ENCODE measurements at regions not wholly inside any gene's neighbourhood (a gene's known extent, or its start where the extent isn't known, plus 50 kb on each side); places are given as distances from the start of the nearest gene placed in this dataset.

DNA sequence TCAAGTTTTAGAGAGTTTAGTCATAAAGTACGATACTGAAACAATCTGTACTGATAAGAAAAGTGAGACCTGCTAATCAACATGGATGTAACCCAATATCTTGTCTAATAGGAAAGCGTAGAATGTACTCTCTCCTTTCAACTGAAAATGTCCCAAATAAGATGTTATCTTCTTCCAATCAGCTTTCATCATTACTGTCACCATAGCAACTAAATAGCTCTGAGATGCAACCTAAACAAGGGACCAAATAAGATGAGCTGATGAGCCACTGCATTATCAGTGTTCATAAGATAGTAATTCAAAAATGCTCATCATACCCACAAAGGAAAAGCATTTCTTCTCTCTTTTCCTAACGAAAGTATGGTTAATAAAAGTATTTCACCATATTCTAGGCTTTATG, 1108.3 kb upstream of the MAP3K7 start:
- Histone ChIP-seq H3K18ac (ENCODE audit: insufficient read length, low read depth, low read length) (no peak overlapping the region), H3K27me3 (ENCODE audit: insufficient read depth, low read length) (no peaks in the 10 kb centered on the region), H3K9ac (ENCODE audit: extremely low read depth, insufficient read length, low read length) (no peak overlapping the region), H3K4me2 (ENCODE audit: insufficient read depth, insufficient read length, low read length) (no peak overlapping the region), H3K23me2 (ENCODE audit: insufficient read length, low read depth, low read length, poor library complexity, severe bottlenecking) (no peaks in the 10 kb centered on the region), H4K91ac (ENCODE audit: insufficient read length, low read depth, low read length) (no peak overlapping the region), H4K5ac (ENCODE audit: insufficient read length, low read depth, low read length) (no peak overlapping the region), H3K14ac (ENCODE audit: insufficient read depth, low read length) (no peak overlapping the region), H2BK5ac (ENCODE audit: insufficient read length, low read length) (no peak overlapping the region), H3K27ac (ENCODE audit: insufficient read length, low read depth, low read length) (no peak overlapping the region), H2BK15ac (ENCODE audit: low read depth, low read length) (no peak overlapping the region), H3K9me3 (ENCODE audit: control insufficient read depth, low read depth, low read length) (no peaks in the 10 kb centered on the region), H3K79me2 (ENCODE audit: insufficient read depth, low read length) (no peaks in the 10 kb centered on the region), H2BK12ac (ENCODE audit: insufficient read length, low read depth, low read length) (no peak overlapping the region), H2BK120ac (ENCODE audit: low read depth, low read length, poor library complexity, severe bottlenecking) (no peak overlapping the region), H3K4me1 (ENCODE audit: insufficient read depth, low read length) (no peaks in the 10 kb centered on the region), H4K8ac (replicated peaks; ENCODE audit: insufficient read length, low read depth, low read length) (no peak overlapping the region), H2AFZ (ENCODE audit: low read length) (no peak overlapping the region), H3K79me1 (ENCODE audit: insufficient read depth, low read depth, low read length, poor library complexity, severe bottlenecking) (no peaks in the 10 kb centered on the region), H4K20me1 (ENCODE audit: control insufficient read depth, insufficient read depth, insufficient read length) (no peaks in the 10 kb centered on the region), H3K56ac (ENCODE audit: insufficient read length, low read depth, low read length) (no peak overlapping the region), H2AK5ac (ENCODE audit: insufficient read length, low read length) (no peak overlapping the region), H2BK20ac (ENCODE audit: low read depth, low read length, poor library complexity, severe bottlenecking) (no peak overlapping the region), H3T11ph (ENCODE audit: low read length) (no peak overlapping the region), H3K23ac (ENCODE audit: insufficient read length, low read depth, low read length) (no peak overlapping the region), H3K4ac (ENCODE audit: low read depth, low read length) (no peak overlapping the region)
- no peaks in the 10 kb centered on the region for H3K27me3 Mint-ChIP-seq (ENCODE audit: low read depth)
- H3K9me3 Mint-ChIP-seq = no peaks in the 10 kb centered on the region
- DNase-seq = no peak
- H3K36me3 Mint-ChIP-seq (ENCODE audit: insufficient read depth in 1 of 3, low read depth in 3 of 3) = no peaks in the 10 kb centered on the region
- H3K27ac Mint-ChIP-seq = no peak overlapping the region
- WGBS (ENCODE audit: extremely low coverage, insufficient read length, low lambda C conversion rate) = no CpG with 5 or more reads among the region's 3 CpGs
- no peak overlapping the region for H3K4me3 Mint-ChIP-seq
- no peaks in the 10 kb centered on the region for H3K4me1 Mint-ChIP-seq
- TF ChIP-seq, protein P1, sequence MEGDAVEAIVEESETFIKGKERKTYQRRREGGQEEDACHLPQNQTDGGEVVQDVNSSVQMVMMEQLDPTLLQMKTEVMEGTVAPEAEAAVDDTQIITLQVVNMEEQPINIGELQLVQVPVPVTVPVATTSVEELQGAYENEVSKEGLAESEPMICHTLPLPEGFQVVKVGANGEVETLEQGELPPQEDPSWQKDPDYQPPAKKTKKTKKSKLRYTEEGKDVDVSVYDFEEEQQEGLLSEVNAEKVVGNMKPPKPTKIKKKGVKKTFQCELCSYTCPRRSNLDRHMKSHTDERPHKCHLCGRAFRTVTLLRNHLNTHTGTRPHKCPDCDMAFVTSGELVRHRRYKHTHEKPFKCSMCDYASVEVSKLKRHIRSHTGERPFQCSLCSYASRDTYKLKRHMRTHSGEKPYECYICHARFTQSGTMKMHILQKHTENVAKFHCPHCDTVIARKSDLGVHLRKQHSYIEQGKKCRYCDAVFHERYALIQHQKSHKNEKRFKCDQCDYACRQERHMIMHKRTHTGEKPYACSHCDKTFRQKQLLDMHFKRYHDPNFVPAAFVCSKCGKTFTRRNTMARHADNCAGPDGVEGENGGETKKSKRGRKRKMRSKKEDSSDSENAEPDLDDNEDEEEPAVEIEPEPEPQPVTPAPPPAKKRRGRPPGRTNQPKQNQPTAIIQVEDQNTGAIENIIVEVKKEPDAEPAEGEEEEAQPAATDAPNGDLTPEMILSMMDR (conservative IDR thresholded peaks at IDR 0.05) = no peak

All from H9 (cell line).